Testis (tissue), 2 donors: ENCODE measurements at regions not wholly inside any gene's neighbourhood (a gene's known extent, or its start where the extent isn't known, plus 50 kb on each side); places are given as distances from the start of the nearest gene placed in this dataset.
A peak's percentile ranks its signal among the peaks of the same experiment; 100 is the strongest.

Experiments
- DNase-seq: peaks from one replicate; pipeline ENCODE4 v3.0.0-alpha.2; 2019
- H3K27ac ChIP-seq, 2 donors: fragments of 200-600 bp; sonication (generic); one replicate each; pipeline ENCODE4 v1.5.1; 2019
- H3K27me3 ChIP-seq: fragments of 200-600 bp; sonication (generic); one replicate; pipeline ENCODE4 v1.5.1; 2019
- H3K36me3 ChIP-seq: fragments of 200-600 bp; sonication (generic); one replicate; pipeline ENCODE4 v1.5.1; 2017; ENCODE audit warnings: low read depth; ENCODE audit errors: missing control alignments
- H3K4me1 ChIP-seq: fragments of 200-600 bp; sonication (generic); one replicate; pipeline ENCODE4 v1.5.1; 2019
- H3K4me3 ChIP-seq, 2 donors: fragments of 200-600 bp; sonication (generic); one replicate each; pipeline ENCODE4 v1.5.1; 2017 to 2019
- H3K9me3 ChIP-seq: fragments of 200-600 bp; sonication (generic); one replicate; pipeline ENCODE4 v1.5.1; 2017
- POLR2A ChIP-seq: fragments of 450-650 bp; IDR thresholded peaks from one replicate; pipeline ENCODE4 v1.6.1; 2017; ENCODE audit warnings: antibody characterized with exemption, mild to moderate bottlenecking, moderate library complexity
- WGBS, 2 donors: methylation state at CpG; one replicate each; pipeline ENCODE4 v1.1.5; 2018; 5-methylcytosine and 5-hydroxymethylcytosine counted together
- intact Hi-C: fragments of 100-400 bp; cut with DNase I; formaldehyde crosslinking; loops from one replicate; pipeline ENCODE4 v1.15.1; 2023; ENCODE audit warnings: low total_unique reads
- TF ChIP-seq, protein P1 (sequence below), 3 experiments: fragments of 450-650 bp in 2 of 3; fragments of 200-600 bp in 1 of 3; sonication (generic) in 1 of 3; IDR thresholded peaks; one replicate each; pipeline ENCODE4 v1.5.1; 2016 to 2019; ENCODE audit warnings: antibody characterized with exemption in 3 of 3, mild to moderate bottlenecking in 2 of 3, moderate library complexity in 1 of 3

DNA sequence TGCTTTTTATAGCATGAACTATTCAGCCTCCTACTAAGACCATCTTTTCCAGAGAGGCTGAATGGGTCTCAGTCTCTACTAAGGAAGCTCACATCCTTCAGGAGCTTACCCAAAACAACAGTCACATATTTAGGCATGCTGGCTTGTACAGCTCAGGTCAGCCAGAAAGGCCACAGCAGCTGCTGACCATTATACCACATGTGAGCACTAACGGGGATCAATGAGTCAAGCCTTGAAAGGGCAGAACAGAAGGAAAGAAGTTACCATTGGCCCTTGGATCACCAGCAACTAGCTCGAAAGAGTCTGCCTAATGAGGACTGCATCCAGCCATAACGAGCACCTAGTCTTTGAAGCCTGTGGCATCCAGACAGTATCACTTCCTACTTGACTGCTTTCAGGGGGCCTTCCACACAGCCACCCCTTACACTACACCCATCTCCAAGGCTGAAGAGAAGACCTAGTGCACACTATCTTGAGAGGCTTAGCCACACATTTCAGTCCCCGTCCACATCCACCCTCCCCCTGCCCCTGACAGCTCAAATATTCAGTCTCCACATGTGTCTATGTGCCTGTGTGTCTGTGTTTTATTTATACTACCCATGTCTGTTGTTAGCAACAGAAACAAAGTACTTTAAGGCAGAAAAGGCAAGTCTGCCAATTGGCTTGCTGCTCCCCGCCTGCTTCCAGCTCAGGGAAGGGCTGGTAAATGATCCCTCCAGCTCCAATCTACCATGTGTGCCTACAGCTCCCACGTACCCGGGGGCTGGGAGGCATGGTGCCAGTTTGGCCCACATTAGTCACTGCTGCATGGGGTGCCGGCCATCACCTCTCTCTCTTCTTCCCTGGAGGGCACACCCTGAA is 95.5 kb downstream of the RPL27A start:
- peaks cover 79% of the 10 kb centered on the region for H3K4me1 ChIP-seq
- H3K4me3 ChIP-seq = no peak overlapping the region
- intact Hi-C loops = no loop called here
- DNase-seq = peak; percentile 78
- H3K27ac ChIP-seq = peak overlapping the region; percentile 66 to 91
- no peaks in the 10 kb centered on the region for H3K36me3 ChIP-seq
- TF ChIP-seq, protein P1, sequence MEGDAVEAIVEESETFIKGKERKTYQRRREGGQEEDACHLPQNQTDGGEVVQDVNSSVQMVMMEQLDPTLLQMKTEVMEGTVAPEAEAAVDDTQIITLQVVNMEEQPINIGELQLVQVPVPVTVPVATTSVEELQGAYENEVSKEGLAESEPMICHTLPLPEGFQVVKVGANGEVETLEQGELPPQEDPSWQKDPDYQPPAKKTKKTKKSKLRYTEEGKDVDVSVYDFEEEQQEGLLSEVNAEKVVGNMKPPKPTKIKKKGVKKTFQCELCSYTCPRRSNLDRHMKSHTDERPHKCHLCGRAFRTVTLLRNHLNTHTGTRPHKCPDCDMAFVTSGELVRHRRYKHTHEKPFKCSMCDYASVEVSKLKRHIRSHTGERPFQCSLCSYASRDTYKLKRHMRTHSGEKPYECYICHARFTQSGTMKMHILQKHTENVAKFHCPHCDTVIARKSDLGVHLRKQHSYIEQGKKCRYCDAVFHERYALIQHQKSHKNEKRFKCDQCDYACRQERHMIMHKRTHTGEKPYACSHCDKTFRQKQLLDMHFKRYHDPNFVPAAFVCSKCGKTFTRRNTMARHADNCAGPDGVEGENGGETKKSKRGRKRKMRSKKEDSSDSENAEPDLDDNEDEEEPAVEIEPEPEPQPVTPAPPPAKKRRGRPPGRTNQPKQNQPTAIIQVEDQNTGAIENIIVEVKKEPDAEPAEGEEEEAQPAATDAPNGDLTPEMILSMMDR (IDR thresholded peaks at IDR 0.05) = no peak
- no peak for TF ChIP-seq POLR2A
- no peaks in the 10 kb centered on the region for H3K9me3 ChIP-seq
- H3K27me3 ChIP-seq = no peaks in the 10 kb centered on the region
- WGBS, 2 donors = 21 to 27% methylated on average over 8 of the region's 8 CpGs

DNA sequence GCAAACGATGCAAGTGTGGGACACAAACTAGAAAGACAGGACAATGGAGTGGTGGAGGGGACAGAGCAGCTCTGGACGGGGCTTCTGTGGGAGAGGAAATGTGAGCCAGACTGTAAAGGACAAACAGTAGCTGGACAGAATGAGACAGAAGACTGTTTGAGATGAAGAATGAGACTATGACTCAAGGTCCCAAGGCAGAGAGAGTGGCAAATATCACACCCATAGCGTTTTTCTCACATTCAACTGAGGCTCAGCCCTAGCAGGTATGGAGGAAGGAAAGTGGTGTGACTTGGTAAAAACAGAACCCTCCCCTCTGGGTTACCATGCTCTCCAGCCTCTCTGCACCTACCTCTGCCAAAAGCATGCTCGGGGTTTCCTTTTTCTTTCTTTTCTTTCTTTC is 96.5 kb downstream of the RPL27A start:
- H3K27me3 ChIP-seq = no peaks in the 10 kb centered on the region
- DNase-seq = no peak
- H3K9me3 ChIP-seq = no peaks in the 10 kb centered on the region
- H3K4me3 ChIP-seq = no peak overlapping the region
- H3K36me3 ChIP-seq = no peaks in the 10 kb centered on the region
- WGBS, 2 donors = 36 to 51% methylated on average over 4 of the region's 4 CpGs
- H3K27ac ChIP-seq = peak overlapping the region; percentile 66 to 91
- peaks cover 69% of the 10 kb centered on the region for H3K4me1 ChIP-seq
- intact Hi-C loops = no loop called here
- TF ChIP-seq POLR2A = no peak
- TF ChIP-seq, protein P1 (IDR thresholded peaks at IDR 0.05) = no peak

DNA sequence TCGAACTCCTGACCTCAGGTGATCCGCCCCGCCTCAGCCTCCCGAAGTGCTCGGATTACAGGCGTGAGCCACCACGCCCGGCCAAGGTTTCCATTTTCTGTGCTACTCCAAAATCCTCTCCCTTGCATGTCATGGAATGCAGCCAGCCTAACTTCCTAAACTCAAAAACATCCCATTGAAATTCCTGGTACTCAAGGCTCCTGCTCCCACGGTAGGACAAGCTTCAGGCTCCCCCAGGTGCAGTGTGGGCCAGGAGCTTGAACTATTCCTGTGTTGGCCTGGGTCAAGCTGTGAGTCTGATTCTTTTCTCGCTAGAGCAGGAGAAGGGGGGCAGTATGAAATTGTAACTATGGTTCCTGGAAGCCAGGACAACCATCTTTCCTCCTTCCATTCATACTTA is 97.1 kb downstream of the RPL27A start:
- WGBS, 2 donors = 78% methylated on average over 10 of the region's 10 CpGs
- intact Hi-C loops = no loop called here
- no peak overlapping the region for H3K27ac ChIP-seq

DNA sequence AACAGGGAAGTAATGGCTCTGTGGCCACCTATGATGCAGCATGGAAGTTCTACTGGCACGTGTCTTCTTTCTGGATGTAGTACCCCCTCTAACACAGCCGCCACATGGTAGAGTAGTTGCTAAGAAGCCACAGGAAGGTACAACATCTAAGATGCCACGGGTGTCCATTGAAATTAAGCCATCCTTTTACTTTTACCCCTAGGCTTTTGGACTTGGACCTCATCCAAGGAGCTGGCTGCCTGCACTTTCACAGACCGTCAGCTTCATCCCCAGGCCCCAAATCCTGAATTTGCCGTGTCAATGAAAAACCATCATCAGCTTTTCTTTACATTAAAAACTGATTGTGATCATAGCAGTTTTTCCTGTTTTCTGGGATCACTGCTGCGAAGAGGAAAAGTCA is 102.4 kb downstream of the RPL27A start:
- no peak for DNase-seq
- 55 to 63% methylated on average over 6 of the region's 6 CpGs for WGBS, 2 donors
- Histone ChIP-seq H3K4me3 (no peak overlapping the region), H3K36me3 (no peaks in the 10 kb centered on the region), H3K4me1 (peaks cover 45% of the 10 kb centered on the region), H3K27me3 (no peaks in the 10 kb centered on the region), H3K9me3 (no peaks in the 10 kb centered on the region), H3K27ac (peak overlapping the region; percentile 11 to 29)
- TF ChIP-seq, protein P1 (IDR thresholded peaks at IDR 0.05) = no peak
- TF ChIP-seq POLR2A = no peak
- intact Hi-C loops = no loop called here

More for the DNA sequence above, 97.1 kb downstream of the RPL27A start:
- H3K27me3 ChIP-seq = no peaks in the 10 kb centered on the region
- no peak for DNase-seq
- H3K36me3 ChIP-seq = no peaks in the 10 kb centered on the region
- peaks cover 68% of the 10 kb centered on the region for H3K4me1 ChIP-seq
- H3K4me3 ChIP-seq = no peak overlapping the region
- no peaks in the 10 kb centered on the region for H3K9me3 ChIP-seq
- TF ChIP-seq, protein P1 (IDR thresholded peaks at IDR 0.05) = no peak
- TF ChIP-seq POLR2A = no peak

DNA sequence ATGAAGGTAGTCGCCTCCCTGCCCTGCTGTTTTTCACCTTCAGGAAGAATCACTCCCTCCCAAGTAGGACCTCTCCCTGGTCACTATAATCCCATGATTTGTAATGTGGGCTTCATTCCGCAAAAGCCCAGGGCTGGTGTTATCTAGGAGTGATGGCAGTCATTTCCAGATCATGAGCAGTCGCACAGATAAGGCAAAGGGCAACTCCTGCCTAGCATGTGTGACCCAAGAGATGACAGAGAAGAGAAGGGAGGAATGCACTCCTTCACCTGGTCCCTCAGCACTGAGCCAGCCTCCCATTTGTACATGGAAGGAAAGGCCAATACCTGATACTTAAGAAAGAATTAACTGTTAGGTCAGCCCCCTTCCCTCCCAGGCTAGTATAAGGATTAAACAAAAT is 102.9 kb downstream of the RPL27A start:
- intact Hi-C loops = no loop called here
- 71 to 86% methylated on average over 3 of the region's 3 CpGs for WGBS, 2 donors
- H3K4me1 ChIP-seq = peaks cover 45% of the 10 kb centered on the region
- H3K27ac ChIP-seq = peak overlapping the region in 1 of 2 donors; percentile 11
- no peak for TF ChIP-seq POLR2A
- TF ChIP-seq, protein P1 (IDR thresholded peaks at IDR 0.05) = no peak
- H3K4me3 ChIP-seq = no peak overlapping the region
- no peaks in the 10 kb centered on the region for H3K36me3 ChIP-seq
- no peaks in the 10 kb centered on the region for H3K27me3 ChIP-seq
- no peak for DNase-seq
- H3K9me3 ChIP-seq = no peaks in the 10 kb centered on the region
